LHCN-M2 (cell line): ENCODE measurements at regions not wholly inside any gene's neighbourhood (a gene's known extent, or its start where the extent isn't known, plus 50 kb on each side); places are given as distances from the start of the nearest gene placed in this dataset.

Experiments
- DNase-seq: peaks from one replicate; pipeline ENCODE4 v3.0.0-alpha.2; 2012; ENCODE audit warnings: low read depth

DNA sequence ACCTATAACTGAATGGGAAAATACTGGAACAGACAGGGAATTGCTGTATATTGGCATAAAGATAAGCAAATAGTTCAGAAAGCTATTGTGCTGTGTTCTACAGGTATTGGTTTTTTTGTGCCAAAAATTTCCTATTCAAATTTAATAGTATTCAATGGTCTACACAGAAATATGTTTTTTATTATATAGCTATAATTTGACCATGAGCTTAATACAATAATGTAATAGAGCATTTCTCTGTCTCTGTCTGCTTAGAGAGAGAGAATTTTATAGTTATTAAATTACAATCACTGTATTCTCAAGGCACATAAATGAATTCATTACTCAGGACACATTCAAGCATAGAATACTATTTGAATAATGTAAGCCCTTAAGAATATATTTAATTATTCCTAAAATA is 62.3 kb upstream of the FZD8 start:
- no peak for DNase-seq

DNA sequence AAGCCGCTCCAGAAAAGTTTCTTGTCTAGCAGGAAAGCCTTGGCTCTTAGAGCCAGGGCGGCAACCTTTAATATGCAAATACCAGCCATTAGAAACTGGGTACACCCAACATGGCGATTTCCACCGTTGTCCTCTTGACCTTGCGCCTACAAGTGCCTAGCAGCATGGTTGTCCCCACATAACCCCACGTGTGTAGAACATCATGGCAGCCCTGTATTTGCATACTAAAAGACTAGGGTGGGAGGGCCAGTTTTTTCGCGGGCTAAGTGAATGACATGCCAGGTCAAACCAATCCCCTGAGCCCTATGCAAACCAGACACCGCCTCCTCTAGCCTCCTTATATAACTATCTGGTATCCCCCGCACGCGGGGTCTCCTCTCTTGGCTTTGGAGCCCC is 58.4 kb upstream of the FZD8 start:
- DNase-seq = no peak

DNA sequence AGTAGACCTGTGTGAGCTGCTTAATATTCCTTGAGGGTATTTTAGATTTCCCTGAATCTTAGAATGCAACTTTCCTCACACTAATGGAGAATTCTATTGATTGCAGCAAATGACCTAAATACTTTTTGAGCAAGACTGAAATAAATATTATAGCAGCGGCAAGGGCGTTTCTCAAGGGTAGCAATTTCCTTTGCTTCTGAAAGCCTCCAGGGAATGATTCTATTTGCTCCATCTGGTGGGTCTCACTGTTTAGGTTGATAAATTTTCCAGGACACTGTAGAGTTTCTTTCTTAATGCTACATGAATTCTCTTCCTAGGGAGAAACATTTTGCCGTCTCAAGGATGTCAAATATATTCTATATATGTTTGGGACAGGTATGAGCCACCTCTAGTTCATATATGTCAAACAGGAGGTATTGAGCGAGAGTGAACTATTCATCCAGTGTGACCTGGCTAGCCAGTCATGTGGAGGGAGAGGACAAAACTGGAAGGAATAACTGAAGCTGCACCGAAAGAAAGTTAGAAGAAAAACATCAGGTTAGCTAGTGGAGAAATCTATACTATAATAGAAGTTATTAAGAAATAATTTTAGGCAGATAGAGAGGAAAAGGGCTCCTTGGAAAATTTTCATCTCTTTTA is 57.9 kb upstream of the FZD8 start:
- DNase-seq = no peak

DNA sequence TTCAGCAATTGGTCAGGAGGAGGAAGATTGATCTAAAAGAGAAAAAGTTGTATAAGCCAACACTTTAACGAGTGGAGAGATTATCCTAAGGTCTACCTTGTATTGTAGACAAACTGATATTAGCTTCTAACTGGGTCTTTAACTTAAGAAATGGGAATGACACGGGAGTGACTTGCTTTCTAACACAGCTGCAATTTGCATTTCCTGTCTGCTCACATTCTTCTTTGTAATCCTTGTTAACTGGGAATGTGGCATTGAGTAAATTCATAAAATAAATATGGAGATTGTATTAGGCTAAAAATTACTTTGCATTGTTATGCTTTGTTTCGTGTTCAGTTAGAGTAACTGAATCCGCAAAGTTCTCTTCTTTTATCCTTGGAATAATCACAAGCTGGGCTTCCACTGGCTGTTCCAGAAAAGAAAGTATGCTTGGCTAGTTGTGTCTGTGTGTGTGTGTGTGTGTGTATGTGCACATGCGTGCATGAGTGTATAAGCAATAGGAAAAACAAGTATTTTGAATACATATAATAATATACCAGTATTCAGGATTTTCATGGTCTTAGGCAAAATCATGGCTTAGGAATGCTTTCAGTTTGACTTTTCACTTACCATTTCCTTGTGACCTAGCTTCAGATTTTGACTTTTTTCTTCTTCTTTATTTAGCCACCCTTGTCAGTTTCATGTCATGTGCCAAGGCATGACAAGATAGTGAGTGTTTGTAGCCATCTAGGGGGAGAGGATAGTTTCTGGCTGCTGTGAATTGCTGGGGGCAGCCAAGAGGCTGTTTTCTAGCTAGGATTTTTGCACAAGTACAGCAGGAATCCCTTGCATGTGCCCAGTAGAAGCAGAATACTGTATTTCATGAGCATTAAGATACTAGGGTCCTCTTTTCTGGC is 54.5 kb upstream of the FZD8 start:
- DNase-seq = no peak

DNA sequence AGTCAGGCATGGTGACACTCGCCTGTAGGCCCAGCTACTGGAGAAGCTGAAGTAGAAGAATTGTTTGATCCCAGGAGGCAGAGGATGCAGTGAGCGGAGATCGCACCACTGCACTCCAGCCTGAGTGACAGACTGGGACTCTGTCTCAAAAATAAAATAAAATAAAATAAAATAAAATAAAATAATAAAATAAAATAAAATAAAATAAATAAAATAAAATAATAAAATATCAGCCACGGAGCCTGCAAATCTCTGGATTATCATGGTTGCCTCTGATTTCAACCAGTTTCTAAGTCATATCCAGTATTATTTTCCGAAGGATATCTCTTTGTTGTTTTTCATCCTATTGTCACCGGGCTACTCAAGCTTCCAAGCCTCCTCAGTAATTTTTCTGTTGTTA is 51.7 kb upstream of the FZD8 start:
- DNase-seq = no peak
